ENCODE measurements at regions not wholly inside any gene's neighbourhood (a gene's known extent, or its start where the extent isn't known, plus 50 kb on each side); places are given as distances from the start of the nearest gene placed in this dataset.

GRCh38 chr2:6381326-6381725, 484.4 kb downstream of the CMPK2 start:
- TF ChIP-seq, protein P1, sequence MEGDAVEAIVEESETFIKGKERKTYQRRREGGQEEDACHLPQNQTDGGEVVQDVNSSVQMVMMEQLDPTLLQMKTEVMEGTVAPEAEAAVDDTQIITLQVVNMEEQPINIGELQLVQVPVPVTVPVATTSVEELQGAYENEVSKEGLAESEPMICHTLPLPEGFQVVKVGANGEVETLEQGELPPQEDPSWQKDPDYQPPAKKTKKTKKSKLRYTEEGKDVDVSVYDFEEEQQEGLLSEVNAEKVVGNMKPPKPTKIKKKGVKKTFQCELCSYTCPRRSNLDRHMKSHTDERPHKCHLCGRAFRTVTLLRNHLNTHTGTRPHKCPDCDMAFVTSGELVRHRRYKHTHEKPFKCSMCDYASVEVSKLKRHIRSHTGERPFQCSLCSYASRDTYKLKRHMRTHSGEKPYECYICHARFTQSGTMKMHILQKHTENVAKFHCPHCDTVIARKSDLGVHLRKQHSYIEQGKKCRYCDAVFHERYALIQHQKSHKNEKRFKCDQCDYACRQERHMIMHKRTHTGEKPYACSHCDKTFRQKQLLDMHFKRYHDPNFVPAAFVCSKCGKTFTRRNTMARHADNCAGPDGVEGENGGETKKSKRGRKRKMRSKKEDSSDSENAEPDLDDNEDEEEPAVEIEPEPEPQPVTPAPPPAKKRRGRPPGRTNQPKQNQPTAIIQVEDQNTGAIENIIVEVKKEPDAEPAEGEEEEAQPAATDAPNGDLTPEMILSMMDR (IDR thresholded peaks at IDR 0.05) = no peak
- TF ChIP-seq EP300 (IDR thresholded peaks at IDR 0.05) (no peak), POLR2AphosphoS5 (IDR thresholded peaks at IDR 0.05) (no peak)
